Naive thymus-derived CD8-positive, alpha-beta T cell (primary cell): ENCODE measurements at regions not wholly inside any gene's neighbourhood (a gene's known extent, or its start where the extent isn't known, plus 50 kb on each side); places are given as distances from the start of the nearest gene placed in this dataset.
A peak's percentile ranks its signal among the peaks of the same experiment; 100 is the strongest.

ENCODE experiments used
- ATAC-seq, 2 donors: fragments of 150-1000 bp; cut with Tn5 transposase in 1 of 2; sonication (Bioruptor Pico), chemical (Tn5 transposase) in 1 of 2; 1 replicate in 1 of 2; 2 replicates in 1 of 2; pipeline ENCODE4 v1.10.0; 2021; ENCODE audit warnings: mild to moderate bottlenecking in 2 of 2, moderate library complexity in 2 of 2
- POLR2A ChIA-PET: fragments of 350-600 bp; sonication (Branson Sonifier 250); formaldehyde crosslinking; loops from one replicate; lab custom pipeline; 2021; ENCODE audit warnings: antibody characterized with exemption; lab: Charles Lee
- DNase-seq, 10 donors: peaks; one replicate each; pipeline versions ENCODE4 v3.0.0 to v3.0.0-alpha.2; 2020 to 2022
- H3K27ac Mint-ChIP-seq, 10 donors: one replicate each; pipeline ENCODE4 v1.8.0; 2020 to 2022; ENCODE audit warnings: mild to moderate bottlenecking in 10 of 10, mixed read lengths in 10 of 10, moderate library complexity in 4 of 10, inconsistent platforms in 1 of 10
- H3K27me3 Mint-ChIP-seq, 5 donors: one replicate each; pipeline ENCODE4 v1.8.0; 2021 to 2022; ENCODE audit warnings: mixed read lengths in 5 of 5
- H3K36me3 Mint-ChIP-seq, 3 donors: one replicate each; pipeline ENCODE4 v1.8.0; 2020 to 2022; ENCODE audit warnings: mixed read lengths in 3 of 3, mild to moderate bottlenecking in 2 of 3, inconsistent platforms in 1 of 3
- H3K4me1 Mint-ChIP-seq, 4 donors: one replicate each; pipeline ENCODE4 v1.8.0; 2021 to 2022; ENCODE audit warnings: mixed read lengths in 4 of 4
- H3K4me3 Mint-ChIP-seq, 10 donors: one replicate each; pipeline ENCODE4 v1.8.0; 2020 to 2022; ENCODE audit warnings: mild to moderate bottlenecking in 10 of 10, mixed read lengths in 10 of 10, moderate library complexity in 6 of 10, inconsistent platforms in 1 of 10
- H3K9me3 Mint-ChIP-seq, 9 donors: one replicate each; pipeline ENCODE4 v1.8.0; 2020 to 2022; ENCODE audit warnings: mixed read lengths in 9 of 9, mild to moderate bottlenecking in 3 of 9, inconsistent platforms in 1 of 9, moderate library complexity in 1 of 9

- H3K4me3 Mint-ChIP-seq, result no peak overlapping the region
- H3K36me3 Mint-ChIP-seq, result peaks cover 0 to 3% (median 0%) of the 10 kb centered on the region in 3 donors
- POLR2A ChIA-PET, result no interaction called here
- DNase-seq (no peak), ATAC-seq (no peak)
- H3K27me3 Mint-ChIP-seq, result no peaks in the 10 kb centered on the region
- H3K4me1 Mint-ChIP-seq, result no peaks in the 10 kb centered on the region
- peaks cover 0 to 28% (median 4%) of the 10 kb centered on the region in 9 donors for H3K9me3 Mint-ChIP-seq
- H3K27ac Mint-ChIP-seq, result no peak overlapping the region
These were observed 440.1 kb upstream of the TRPC7 start for GRCh38 chr5:136805466-136805865.

GRCh38 chr5:136802383-136802782 is 437.0 kb upstream of the TRPC7 start:
- Mint-ChIP-seq H3K27ac (no peak overlapping the region), H3K4me3 (no peak overlapping the region), H3K4me1 (no peaks in the 10 kb centered on the region), H3K36me3 (peaks cover 0 to 3% (median 0%) of the 10 kb centered on the region in 3 donors), H3K27me3 (peaks cover 0 to 3% (median 0%) of the 10 kb centered on the region in 5 donors), H3K9me3 (peaks cover 0 to 28% (median 7%) of the 10 kb centered on the region in 9 donors)
- DNase-seq (no peak), ATAC-seq (no peak)
- POLR2A ChIA-PET, result no interaction called here

- peaks cover 0 to 3% (median 0%) of the 10 kb centered on the region in 3 donors for H3K36me3 Mint-ChIP-seq
- no peak overlapping the region for H3K27ac Mint-ChIP-seq
- no peaks in the 10 kb centered on the region for H3K4me1 Mint-ChIP-seq
- no peak overlapping the region for H3K4me3 Mint-ChIP-seq
- ATAC-seq (no peak), DNase-seq (no peak)
- H3K9me3 Mint-ChIP-seq, result peaks cover 2 to 10% (median 6%) of the 10 kb centered on the region in 9 donors
- H3K27me3 Mint-ChIP-seq, result peaks cover 0 to 4% (median 0%) of the 10 kb centered on the region in 5 donors
- POLR2A ChIA-PET, result no interaction called here
These were observed 434.5 kb upstream of the TRPC7 start for GRCh38 chr5:136799806-136800372.

- Mint-ChIP-seq H3K27ac (no peak overlapping the region), H3K4me1 (no peaks in the 10 kb centered on the region)
- POLR2A ChIA-PET, result no interaction called here
These were observed 428.0 kb upstream of the TRPC7 start for GRCh38 chr5:136793300-136793699.

GRCh38 chr5:136781464-136781863 is 416.1 kb upstream of the TRPC7 start:
- Mint-ChIP-seq H3K27me3 (no peaks in the 10 kb centered on the region), H3K4me3 (no peak overlapping the region), H3K27ac (no peak overlapping the region), H3K9me3 (peaks cover 0 to 11% (median 4%) of the 10 kb centered on the region in 9 donors), H3K36me3 (peaks cover 0 to 5% (median 0%) of the 10 kb centered on the region in 3 donors), H3K4me1 (no peaks in the 10 kb centered on the region)
- DNase-seq, result no peak
- no peak for ATAC-seq
- POLR2A ChIA-PET, result no interaction called here

More at GRCh38 chr5:136793300-136793699, 428.0 kb upstream of the TRPC7 start:
- H3K4me3 Mint-ChIP-seq, result no peak overlapping the region
- H3K27me3 Mint-ChIP-seq, result peaks cover 0 to 4% (median 0%) of the 10 kb centered on the region in 5 donors
- H3K9me3 Mint-ChIP-seq, result peaks cover 0 to 20% (median 2%) of the 10 kb centered on the region in 9 donors
- no peak for ATAC-seq
- DNase-seq, result no peak
- peaks cover 0 to 3% (median 0%) of the 10 kb centered on the region in 3 donors for H3K36me3 Mint-ChIP-seq

- POLR2A ChIA-PET, result no interaction called here
- no peaks in the 10 kb centered on the region for H3K27me3 Mint-ChIP-seq
- no peak overlapping the region for H3K4me3 Mint-ChIP-seq
- no peak for ATAC-seq
- no peak for DNase-seq
- no peaks in the 10 kb centered on the region for H3K4me1 Mint-ChIP-seq
- peaks cover 0 to 5% (median 0%) of the 10 kb centered on the region in 3 donors for H3K36me3 Mint-ChIP-seq
- no peak overlapping the region for H3K27ac Mint-ChIP-seq
- H3K9me3 Mint-ChIP-seq, result peaks cover 0 to 11% (median 5%) of the 10 kb centered on the region in 9 donors
These were observed 415.2 kb upstream of the TRPC7 start for GRCh38 chr5:136780518-136780917.

- H3K36me3 Mint-ChIP-seq, result no peaks in the 10 kb centered on the region
- H3K4me1 Mint-ChIP-seq, result no peaks in the 10 kb centered on the region
- DNase-seq (no peak), ATAC-seq (no peak)
- POLR2A ChIA-PET, result no interaction called here
- H3K27me3 Mint-ChIP-seq, result no peaks in the 10 kb centered on the region
- H3K4me3 Mint-ChIP-seq, result no peak overlapping the region
- H3K9me3 Mint-ChIP-seq, result peaks cover 0 to 4% (median 0%) of the 10 kb centered on the region in 9 donors
- H3K27ac Mint-ChIP-seq, result no peak overlapping the region
These were observed 410.9 kb upstream of the TRPC7 start for GRCh38 chr5:136776022-136776927.

GRCh38 chr5:136772491-136772890 is 407.1 kb upstream of the TRPC7 start:
- Mint-ChIP-seq H3K4me1 (no peaks in the 10 kb centered on the region), H3K27me3 (peaks cover 0 to 5% (median 0%) of the 10 kb centered on the region in 5 donors), H3K27ac (no peak overlapping the region), H3K36me3 (no peaks in the 10 kb centered on the region), H3K9me3 (peaks cover 0 to 5% (median 0%) of the 10 kb centered on the region in 9 donors), H3K4me3 (no peak overlapping the region)
- POLR2A ChIA-PET, result no interaction called here
- ATAC-seq, result no peak
- no peak for DNase-seq

- peaks cover 0 to 12% (median 0%) of the 10 kb centered on the region in 5 donors for H3K27me3 Mint-ChIP-seq
- H3K27ac Mint-ChIP-seq, result no peak overlapping the region
- H3K4me1 Mint-ChIP-seq, result no peaks in the 10 kb centered on the region
- ATAC-seq (no peak), DNase-seq (no peak)
- POLR2A ChIA-PET, result no interaction called here
- H3K36me3 Mint-ChIP-seq, result no peaks in the 10 kb centered on the region
- peaks cover 0 to 8% (median 0%) of the 10 kb centered on the region in 9 donors for H3K9me3 Mint-ChIP-seq
- H3K4me3 Mint-ChIP-seq, result no peak overlapping the region
These were observed 404.7 kb upstream of the TRPC7 start for GRCh38 chr5:136769900-136770684.

GRCh38 chr5:136769093-136769492 is 403.7 kb upstream of the TRPC7 start:
- no peaks in the 10 kb centered on the region for H3K4me1 Mint-ChIP-seq
- DNase-seq, result no peak
- H3K36me3 Mint-ChIP-seq, result no peaks in the 10 kb centered on the region
- peaks cover 0 to 8% (median 0%) of the 10 kb centered on the region in 9 donors for H3K9me3 Mint-ChIP-seq
- H3K27ac Mint-ChIP-seq, result no peak overlapping the region
- ATAC-seq, result no peak
- H3K27me3 Mint-ChIP-seq, result peaks cover 0 to 12% (median 0%) of the 10 kb centered on the region in 5 donors
- POLR2A ChIA-PET, result no interaction called here
- H3K4me3 Mint-ChIP-seq, result no peak overlapping the region

GRCh38 chr5:136768457-136768856 is 403.1 kb upstream of the TRPC7 start:
- Mint-ChIP-seq H3K4me3 (no peak overlapping the region), H3K27ac (peak overlapping the region in 1 of 10 donors; percentile 9), H3K36me3 (no peaks in the 10 kb centered on the region), H3K27me3 (peaks cover 0 to 12% (median 0%) of the 10 kb centered on the region in 5 donors), H3K4me1 (no peaks in the 10 kb centered on the region), H3K9me3 (peaks cover 0 to 12% (median 0%) of the 10 kb centered on the region in 9 donors)
- no peak for DNase-seq
- no peak for ATAC-seq
- POLR2A ChIA-PET, result no interaction called here

GRCh38 chr5:136766456-136766855 is 401.1 kb upstream of the TRPC7 start:
- Mint-ChIP-seq H3K27me3 (peaks cover 0 to 12% (median 0%) of the 10 kb centered on the region in 5 donors), H3K9me3 (peaks cover 0 to 12% (median 0%) of the 10 kb centered on the region in 9 donors)

More at GRCh38 chr5:136766456-136766855, 401.1 kb upstream of the TRPC7 start:
- H3K4me1 Mint-ChIP-seq, result no peaks in the 10 kb centered on the region
- H3K4me3 Mint-ChIP-seq, result no peak overlapping the region
- ATAC-seq (no peak), DNase-seq (no peak)
- H3K36me3 Mint-ChIP-seq, result no peaks in the 10 kb centered on the region
- POLR2A ChIA-PET, result no interaction called here
- H3K27ac Mint-ChIP-seq, result no peak overlapping the region
